HUES64 (cell line): ENCODE measurements at regions not wholly inside any gene's neighbourhood (a gene's known extent, or its start where the extent isn't known, plus 50 kb on each side); places are given as distances from the start of the nearest gene placed in this dataset.

Experiments used
- H3K27ac ChIP-seq: 2 replicates; pipeline ENCODE4 v1.7.0; 2013; ENCODE audit warnings: low read depth, low read length, inconsistent platforms
- H3K27me3 ChIP-seq: 2 replicates; pipeline ENCODE4 v1.6.1; 2013; ENCODE audit warnings: mild to moderate bottlenecking, low read length; ENCODE audit not compliant: insufficient read depth
- H3K36me3 ChIP-seq: 2 replicates; pipeline ENCODE4 v1.6.1; 2013; ENCODE audit warnings: mild to moderate bottlenecking, low read length; ENCODE audit not compliant: insufficient read depth
- H3K4me1 ChIP-seq: 2 replicates; pipeline ENCODE4 v1.6.1; 2013; ENCODE audit warnings: mild to moderate bottlenecking, low read length, moderate library complexity; ENCODE audit not compliant: insufficient read depth
- H3K4me3 ChIP-seq: 2 replicates; pipeline ENCODE4 v1.5.1; 2013; ENCODE audit warnings: mild to moderate bottlenecking, low read length, moderate library complexity
- H3K9ac ChIP-seq: 2 replicates; pipeline ENCODE4 v1.6.1; 2013; ENCODE audit warnings: mild to moderate bottlenecking, low read depth, low read length
- H3K9me3 ChIP-seq: 2 replicates; pipeline ENCODE4 v1.6.1; 2013; ENCODE audit warnings: low read depth, low read length; ENCODE audit not compliant: insufficient read depth
- WGBS: fragments of 150-250, 120-280 bp; methylation state at CpG from one replicate; pipeline ENCODE4 v1.1.7; 2013; ENCODE audit warnings: missing lambda C conversion rate; 5-methylcytosine and 5-hydroxymethylcytosine counted together

DNA sequence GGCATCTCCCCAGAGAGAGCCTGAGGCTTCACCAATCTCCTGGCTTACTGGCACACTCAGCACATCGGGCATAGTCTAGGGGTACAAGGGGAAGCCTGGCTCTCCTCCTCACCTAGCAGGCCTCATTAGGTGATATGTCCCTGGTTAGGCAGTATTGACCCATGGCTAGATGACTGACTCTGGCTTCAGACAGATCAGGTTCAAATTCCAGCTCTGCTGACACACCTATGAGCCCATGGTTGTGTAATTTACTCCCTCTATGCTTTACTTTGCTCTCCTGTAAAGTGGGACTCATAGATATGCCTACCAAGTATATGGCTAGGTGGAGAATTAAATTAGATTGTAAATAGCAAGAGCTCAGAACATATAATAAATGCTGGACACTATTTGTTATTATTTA lies 157.3 kb upstream of the IRX3 start:
- H3K9ac ChIP-seq, result no peak overlapping the region
- H3K4me3 ChIP-seq, result no peak overlapping the region
- no peak overlapping the region for H3K27ac ChIP-seq
- H3K9me3 ChIP-seq, result peaks cover 12% of the 10 kb centered on the region
- 0 out of 2 replicates have a peak, but pooled peaks cover 3% of the 10 kb centered on the region for H3K4me1 ChIP-seq
- no peaks in the 10 kb centered on the region for H3K36me3 ChIP-seq
- no peaks in the 10 kb centered on the region for H3K27me3 ChIP-seq
- 91% methylated on average over 1 of the region's 1 CpG for WGBS

DNA sequence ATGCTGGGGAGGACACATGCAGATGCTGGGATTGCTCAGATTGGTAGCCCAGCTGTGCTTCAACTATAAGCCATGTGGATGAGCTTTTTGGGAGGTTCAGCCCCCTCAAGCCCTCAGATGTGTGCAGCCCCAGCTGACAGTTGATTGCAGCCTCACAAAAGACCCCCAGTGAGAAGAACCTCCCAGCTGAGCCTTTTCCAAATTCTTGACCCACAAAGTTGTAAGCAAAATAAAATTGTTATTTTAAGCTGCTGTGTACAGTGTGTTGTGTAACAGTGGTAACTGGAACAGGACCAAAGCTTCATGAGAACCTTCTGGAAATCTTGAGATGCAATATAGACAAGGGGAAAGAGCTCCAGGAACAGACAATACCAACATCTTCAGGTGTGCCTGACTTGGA lies 156.8 kb upstream of the IRX3 start:
- H3K9me3 ChIP-seq, result peaks cover 12% of the 10 kb centered on the region
- no peak overlapping the region for H3K9ac ChIP-seq
- 0 out of 2 replicates have a peak, but pooled peaks cover 3% of the 10 kb centered on the region for H3K4me1 ChIP-seq
- H3K36me3 ChIP-seq, result no peaks in the 10 kb centered on the region
- H3K27ac ChIP-seq, result no peak overlapping the region
- H3K27me3 ChIP-seq, result no peaks in the 10 kb centered on the region
- H3K4me3 ChIP-seq, result no peak overlapping the region

DNA sequence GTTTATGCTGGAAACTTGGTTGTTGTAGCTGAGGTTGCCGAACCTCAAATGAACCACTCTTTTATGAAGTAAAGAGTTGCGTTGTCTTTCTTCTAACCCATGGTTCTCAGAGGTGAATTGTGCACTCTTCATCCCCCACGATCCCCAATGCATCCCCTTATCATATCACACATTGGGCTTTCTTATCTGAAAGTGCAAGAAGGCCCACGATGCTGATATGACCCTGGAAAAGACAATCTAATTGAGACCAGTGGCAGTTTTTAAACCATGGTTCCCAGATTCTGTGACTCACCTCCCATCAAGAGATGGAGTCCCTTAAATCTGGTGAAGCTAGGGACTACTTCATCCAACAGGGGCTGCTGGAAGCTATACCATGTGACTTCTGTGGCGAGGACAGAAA lies 156.3 kb upstream of the IRX3 start:
- WGBS, result 92% methylated on average over 5 of the region's 5 CpGs
- H3K27ac ChIP-seq, result no peak overlapping the region
- H3K9me3 ChIP-seq, result peaks cover 12% of the 10 kb centered on the region
- no peak overlapping the region for H3K4me3 ChIP-seq
- H3K36me3 ChIP-seq, result no peaks in the 10 kb centered on the region
- no peak overlapping the region for H3K9ac ChIP-seq
- H3K27me3 ChIP-seq, result no peaks in the 10 kb centered on the region
- H3K4me1 ChIP-seq, result 0 out of 2 replicates have a peak, but pooled peaks cover 3% of the 10 kb centered on the region

- no peak overlapping the region for H3K9ac ChIP-seq
- H3K4me1 ChIP-seq, result no peaks in the 10 kb centered on the region
- H3K27ac ChIP-seq, result no peak overlapping the region
- H3K27me3 ChIP-seq, result 0 out of 2 replicates have a peak, but pooled peaks cover 2% of the 10 kb centered on the region
- peaks cover under 1% of the 10 kb centered on the region; the same call in 1 of the 2 replicates for H3K9me3 ChIP-seq
- H3K36me3 ChIP-seq, result no peaks in the 10 kb centered on the region
- H3K4me3 ChIP-seq, result no peak overlapping the region
- 90% methylated on average over 3 of the region's 3 CpGs for WGBS
Observed at GRCh38 chr16:54438469-54438868, 151.9 kb upstream of the IRX3 start.

DNA sequence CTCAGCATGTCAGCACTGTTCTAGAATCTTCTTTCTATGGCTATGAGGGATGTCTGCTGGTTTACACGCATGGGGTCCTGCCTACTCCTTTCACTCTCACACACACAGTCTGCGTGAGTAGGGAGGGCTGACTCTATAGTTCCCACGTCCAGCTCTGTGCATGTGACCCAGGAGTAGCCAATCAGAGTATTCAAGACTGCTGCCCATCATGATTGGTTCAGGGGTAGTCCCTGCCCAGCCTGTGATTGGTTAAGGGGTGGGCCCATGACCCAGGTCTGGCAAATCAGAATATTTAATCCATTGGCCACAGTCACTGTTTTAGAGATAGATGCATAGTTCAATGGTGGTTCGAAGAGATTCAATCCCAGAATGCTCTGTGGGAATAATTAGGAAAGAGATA lies 151.3 kb upstream of the IRX3 start:
- no peak overlapping the region for H3K4me3 ChIP-seq
- 0 out of 2 replicates have a peak, but pooled peaks cover 2% of the 10 kb centered on the region for H3K27me3 ChIP-seq
- H3K4me1 ChIP-seq, result no peaks in the 10 kb centered on the region
- no peaks in the 10 kb centered on the region; the same call in 1 of the 2 replicates for H3K9me3 ChIP-seq
- WGBS, result 91% methylated on average over 4 of the region's 4 CpGs
- no peak overlapping the region for H3K9ac ChIP-seq
- no peak overlapping the region for H3K27ac ChIP-seq
- no peaks in the 10 kb centered on the region for H3K36me3 ChIP-seq

DNA sequence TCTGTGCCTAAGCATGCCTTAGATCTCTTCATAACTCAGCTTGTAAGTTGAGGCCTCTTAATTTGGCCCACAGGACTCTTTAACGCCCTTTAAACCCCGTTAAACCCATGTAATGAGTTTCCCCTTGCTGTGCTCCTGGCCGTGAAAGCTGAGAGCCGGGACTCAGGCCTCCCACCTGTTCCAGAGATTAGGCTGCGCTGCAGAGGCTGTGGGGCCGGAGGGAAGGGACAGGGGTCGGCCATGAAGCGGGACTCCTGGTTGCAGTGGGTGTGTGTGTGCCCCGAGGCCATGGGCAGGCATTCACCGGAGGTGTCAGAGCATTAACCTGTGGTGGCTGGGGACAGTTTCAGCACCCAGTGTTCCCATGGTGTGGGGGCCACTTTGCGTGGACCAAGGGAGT lies 150.8 kb upstream of the IRX3 start:
- no peaks in the 10 kb centered on the region for H3K4me1 ChIP-seq
- no peak overlapping the region for H3K9ac ChIP-seq
- H3K9me3 ChIP-seq, result no peaks in the 10 kb centered on the region
- WGBS, result 93% methylated on average over 11 of the region's 11 CpGs
- 0 out of 2 replicates have a peak, but pooled peaks cover 3% of the 10 kb centered on the region for H3K27me3 ChIP-seq
- no peak overlapping the region for H3K27ac ChIP-seq
- H3K4me3 ChIP-seq, result no peak overlapping the region
- H3K36me3 ChIP-seq, result no peaks in the 10 kb centered on the region

- Histone ChIP-seq H3K9ac (no peak overlapping the region), H3K4me1 (peaks cover 8% of the 10 kb centered on the region; the same call in 1 of the 2 replicates), H3K27ac (no peak overlapping the region), H3K9me3 (no peaks in the 10 kb centered on the region), H3K36me3 (no peaks in the 10 kb centered on the region), H3K4me3 (no peak overlapping the region), H3K27me3 (peaks cover 12% of the 10 kb centered on the region; the same call in 1 of the 2 replicates)
- WGBS, result 94% methylated on average over 7 of the region's 7 CpGs
Observed at GRCh38 chr16:54436346-54436745, 149.8 kb upstream of the IRX3 start.

DNA sequence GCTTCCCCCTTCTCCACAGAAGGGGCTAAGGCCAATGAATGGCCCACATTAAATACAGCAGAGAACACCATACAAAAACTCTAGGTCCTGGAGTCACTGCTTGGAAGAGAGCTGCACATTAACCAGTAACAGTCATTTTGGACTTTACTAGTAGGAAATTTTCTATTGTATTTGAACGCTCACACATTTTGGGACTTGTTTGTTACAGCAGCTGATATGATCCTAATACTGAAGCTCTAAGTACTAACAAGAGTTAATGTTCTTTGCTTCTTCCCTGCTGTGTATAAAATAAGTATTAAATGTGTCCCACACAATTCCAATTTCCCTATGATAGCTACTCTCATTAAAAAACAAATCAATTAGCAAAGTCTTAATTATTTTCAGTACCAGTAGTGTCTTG lies 148.3 kb upstream of the IRX3 start:
- no peak overlapping the region for H3K9ac ChIP-seq
- H3K4me1 ChIP-seq, result peaks cover 21% of the 10 kb centered on the region
- H3K9me3 ChIP-seq, result peaks cover 3% of the 10 kb centered on the region
- no peaks in the 10 kb centered on the region for H3K36me3 ChIP-seq
- WGBS, result 80% methylated on average over 1 of the region's 1 CpG
- no peak overlapping the region for H3K4me3 ChIP-seq
- H3K27ac ChIP-seq, result no peak overlapping the region
- H3K27me3 ChIP-seq, result peaks cover 24% of the 10 kb centered on the region

- 97% methylated on average over 6 of the region's 6 CpGs for WGBS
- Histone ChIP-seq H3K4me1 (peaks cover 21% of the 10 kb centered on the region), H3K9ac (no peak overlapping the region), H3K27me3 (peaks cover 43% of the 10 kb centered on the region), H3K36me3 (no peaks in the 10 kb centered on the region), H3K27ac (no peak overlapping the region), H3K4me3 (no peak overlapping the region), H3K9me3 (peaks cover 9% of the 10 kb centered on the region)
Observed at GRCh38 chr16:54432897-54433229, 146.3 kb upstream of the IRX3 start.

DNA sequence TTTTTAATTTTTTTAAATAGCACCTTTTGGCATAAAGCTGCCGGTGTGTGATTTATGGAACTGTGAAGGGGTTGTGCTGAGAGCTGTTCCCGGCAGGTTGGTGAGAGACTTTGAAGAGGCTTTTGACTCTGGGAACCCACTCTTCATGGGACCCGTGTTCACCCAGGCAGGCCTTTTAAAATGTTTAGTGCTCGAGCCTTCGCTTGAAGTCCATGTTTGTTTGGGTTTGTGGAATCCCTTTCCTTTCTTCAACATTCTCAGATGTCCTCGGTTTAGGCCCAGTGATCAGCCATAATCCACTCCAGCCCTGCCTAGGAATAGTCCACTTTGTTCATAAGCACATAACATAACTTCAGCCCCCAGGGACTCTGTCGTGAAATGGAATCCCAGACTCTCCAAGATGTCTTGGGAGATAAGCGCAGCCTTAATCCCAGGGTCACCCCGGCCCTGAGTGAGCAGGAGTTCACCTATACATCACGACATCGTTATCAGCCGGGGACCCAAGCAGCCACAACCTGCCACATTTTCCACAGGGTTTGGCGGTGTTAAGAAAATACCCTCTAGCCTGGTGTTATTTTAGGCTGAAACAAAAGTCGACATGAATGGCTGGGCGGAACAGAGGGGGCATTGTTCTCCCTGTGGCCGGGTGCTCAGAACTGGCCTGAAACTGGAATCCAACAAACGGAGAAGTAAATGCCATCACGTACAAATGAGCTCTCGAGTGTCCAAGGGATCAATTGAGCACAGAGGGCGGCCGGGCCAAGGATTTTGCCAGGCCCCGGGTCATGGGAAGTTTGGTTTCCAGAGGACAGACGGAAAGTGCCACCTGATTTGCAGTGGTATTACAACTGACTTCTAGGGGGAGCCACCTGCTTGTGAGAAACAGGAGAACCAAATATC lies 145.7 kb upstream of the IRX3 start:
- Histone ChIP-seq H3K4me1 (peaks cover 21% of the 10 kb centered on the region), H3K27me3 (peaks cover 49% of the 10 kb centered on the region), H3K4me3 (no peak overlapping the region), H3K36me3 (no peaks in the 10 kb centered on the region), H3K9ac (no peak overlapping the region), H3K27ac (no peak overlapping the region), H3K9me3 (peaks cover 9% of the 10 kb centered on the region)
- 90% methylated on average over 23 of the region's 23 CpGs for WGBS

- Histone ChIP-seq H3K27me3 (peaks cover 52% of the 10 kb centered on the region), H3K4me3 (no peak overlapping the region), H3K9ac (no peak overlapping the region), H3K4me1 (peaks cover 21% of the 10 kb centered on the region), H3K9me3 (peaks cover 9% of the 10 kb centered on the region), H3K27ac (no peak overlapping the region), H3K36me3 (no peaks in the 10 kb centered on the region)
- WGBS, result 79% methylated on average over 13 of the region's 13 CpGs
Observed at GRCh38 chr16:54431041-54431996, 144.7 kb upstream of the IRX3 start.
